GM21786 (cell line): ENCODE measurements at regions not wholly inside any gene's neighbourhood (a gene's known extent, or its start where the extent isn't known, plus 50 kb on each side); places are given as distances from the start of the nearest gene placed in this dataset.

Experiments used
- ATAC-seq: cut with Tn5 transposase; IDR thresholded peaks from one replicate; pipeline ENCODE4 v1.9.1; 2021; ENCODE audit not compliant: unreplicated experiment

- no peak for ATAC-seq
These were observed 1069.4 kb upstream of the ADGRL2 start for GRCh38 chr1:80731241-80731894.

- no peak for ATAC-seq
These were observed 1078.1 kb upstream of the ADGRL2 start for GRCh38 chr1:80722611-80723010.

DNA sequence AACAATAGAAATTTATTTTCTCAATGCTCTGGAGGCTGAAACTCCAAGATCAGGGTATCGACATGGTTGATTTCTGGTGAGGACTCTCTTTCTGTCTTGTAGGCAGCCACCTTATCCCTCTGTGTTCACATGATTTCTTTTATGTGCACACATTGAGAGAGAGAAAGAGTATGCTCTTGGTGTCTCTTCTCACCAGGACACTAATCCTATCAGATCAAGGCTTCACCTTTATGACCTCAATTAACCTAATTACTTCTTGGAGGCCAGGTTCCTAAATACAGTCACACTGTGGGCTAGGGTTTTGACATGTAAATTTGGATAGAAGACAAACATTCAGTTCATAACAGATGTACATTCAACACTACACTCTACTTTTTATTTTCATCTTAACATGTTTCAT is 1094.2 kb upstream of the ADGRL2 start:
- ATAC-seq = no peak

DNA sequence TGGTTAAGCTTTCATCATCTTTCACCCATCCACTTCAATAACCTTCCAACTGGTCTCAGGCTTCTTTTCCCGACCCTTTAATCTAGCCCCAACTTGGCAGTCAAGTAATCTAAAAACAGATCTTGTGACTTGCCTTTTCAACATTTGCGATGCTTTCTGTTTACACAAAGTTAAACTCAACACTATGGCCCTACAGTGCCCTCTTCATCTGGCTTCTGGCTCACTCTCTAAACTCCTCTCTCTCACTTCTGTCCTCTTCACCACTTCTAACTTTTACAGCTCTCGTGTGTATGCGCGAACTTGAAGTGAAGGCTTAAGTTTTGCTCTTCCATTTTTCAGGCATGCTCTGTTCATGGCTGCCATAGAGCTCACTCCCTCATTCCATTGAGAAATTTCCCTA is 1122.3 kb upstream of the ADGRL2 start:
- ATAC-seq = no peak

DNA sequence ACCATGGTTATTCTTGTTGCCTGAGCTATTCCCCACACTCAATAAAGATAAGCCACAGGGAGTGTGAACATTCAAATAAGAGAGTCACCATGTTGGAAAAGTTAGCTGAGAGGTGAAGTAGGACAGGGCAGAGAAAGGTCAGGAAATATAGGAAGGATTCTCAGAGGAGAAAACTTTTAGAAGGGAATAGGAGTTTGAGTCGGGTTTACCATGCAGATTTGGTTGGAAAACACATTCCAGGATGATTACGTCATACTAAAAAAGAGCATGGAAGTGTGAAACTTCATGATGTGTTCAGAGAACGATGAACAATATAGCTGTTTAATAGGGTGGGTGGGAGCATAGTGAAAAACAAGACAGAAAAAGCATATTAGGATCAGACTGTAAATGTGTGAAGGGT is 1125.3 kb upstream of the ADGRL2 start:
- ATAC-seq = no peak

GRCh38 chr1:80673935-80674597 is 1126.7 kb upstream of the ADGRL2 start:
- no peak for ATAC-seq

GRCh38 chr1:80668372-80668771 is 1132.4 kb upstream of the ADGRL2 start:
- no peak for ATAC-seq

- ATAC-seq = no peak
These were observed 1134.7 kb upstream of the ADGRL2 start for GRCh38 chr1:80666073-80666472.

- no peak for ATAC-seq
These were observed 1141.6 kb upstream of the ADGRL2 start for GRCh38 chr1:80659161-80659560.

GRCh38 chr1:80657707-80658106 is 1143.0 kb upstream of the ADGRL2 start:
- no peak for ATAC-seq

DNA sequence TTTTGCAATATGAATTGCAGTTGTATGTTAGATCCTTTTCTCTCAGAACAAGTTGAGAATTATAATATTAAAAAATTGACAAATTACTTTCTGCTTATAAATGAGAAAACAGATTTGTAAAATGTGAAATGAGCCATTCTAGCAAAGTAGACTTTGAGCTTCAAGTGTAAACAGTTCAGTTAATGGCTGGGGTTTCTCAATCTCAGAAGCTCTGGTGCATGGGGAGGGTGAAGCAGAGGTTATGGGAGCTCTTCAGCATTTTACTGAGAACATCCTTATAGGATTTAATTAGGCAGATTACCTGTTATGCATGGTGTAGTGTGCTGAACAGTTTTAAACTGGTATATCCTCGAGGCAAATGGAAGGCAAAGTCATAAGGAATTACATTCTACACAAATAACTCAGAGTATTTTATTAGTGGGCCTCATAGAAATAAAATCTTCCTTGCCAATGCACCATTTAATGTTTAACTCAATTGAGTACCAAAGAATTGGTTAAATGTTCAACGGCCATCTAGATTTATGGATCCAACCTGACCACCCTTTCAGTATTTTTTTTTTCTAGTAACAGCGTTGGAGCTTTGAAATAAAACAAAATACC is 1143.6 kb upstream of the ADGRL2 start:
- no peak for ATAC-seq

- ATAC-seq = peak; percentile 57
These were observed 1144.1 kb upstream of the ADGRL2 start for GRCh38 chr1:80656641-80657040.

GRCh38 chr1:80656014-80656636 is 1144.6 kb upstream of the ADGRL2 start:
- peak; percentile 90 for ATAC-seq

DNA sequence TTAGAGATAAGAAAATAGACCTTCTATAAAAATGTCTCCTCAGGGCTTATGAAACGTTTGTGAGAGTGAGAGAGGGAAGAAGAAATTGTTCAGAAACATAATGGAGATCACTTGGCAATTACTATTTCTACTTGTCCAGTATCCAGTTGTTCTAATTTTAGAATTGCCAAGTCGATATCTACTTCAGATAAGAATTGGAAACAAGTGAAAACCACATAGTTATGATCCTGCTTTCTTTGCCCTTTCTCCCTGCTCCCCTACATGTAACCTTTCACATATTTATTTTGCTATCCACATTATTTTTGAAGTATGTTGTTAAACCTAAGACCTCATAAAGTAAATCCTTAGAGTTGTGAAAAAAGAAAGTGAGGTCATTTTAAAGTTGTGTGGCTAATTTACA is 1154.7 kb upstream of the ADGRL2 start:
- no peak for ATAC-seq

DNA sequence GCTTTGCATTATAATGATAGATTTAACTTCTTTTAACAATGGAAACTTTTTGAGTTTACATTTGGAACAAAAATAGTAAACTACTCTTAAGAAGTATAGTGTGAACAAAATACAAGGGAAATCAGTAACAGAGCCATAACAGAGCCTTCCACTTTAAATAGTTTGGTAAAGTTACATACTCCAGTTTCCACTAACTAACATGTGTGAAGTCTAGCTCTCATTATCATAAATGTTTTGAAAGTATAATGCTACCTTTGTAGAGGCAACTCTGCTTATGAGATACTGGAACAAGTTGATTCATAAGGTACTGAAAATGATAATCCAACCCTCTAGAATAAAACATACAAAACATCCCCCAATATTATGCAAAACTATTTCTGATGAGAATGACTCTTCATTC is 1155.1 kb upstream of the ADGRL2 start:
- ATAC-seq = peak; percentile 54

DNA sequence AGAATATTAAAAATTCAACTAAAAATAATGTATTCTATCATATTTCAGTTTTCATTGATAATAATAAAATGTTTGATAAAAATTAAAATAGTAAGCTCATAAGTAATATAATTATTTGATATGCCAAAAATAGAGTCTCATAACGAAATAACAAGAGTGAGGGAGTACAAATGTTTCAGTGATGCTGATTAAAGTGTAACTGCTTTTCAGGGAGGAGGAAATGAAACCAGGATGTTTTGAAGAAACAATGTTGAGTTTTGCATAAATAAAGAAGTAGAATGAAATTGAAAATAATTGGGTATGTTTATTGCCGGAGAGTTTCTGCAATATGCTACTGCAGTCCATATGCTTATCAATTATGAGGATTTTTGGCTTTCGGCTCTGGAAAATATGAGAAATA is 1159.8 kb upstream of the ADGRL2 start:
- ATAC-seq = peak; percentile 44

DNA sequence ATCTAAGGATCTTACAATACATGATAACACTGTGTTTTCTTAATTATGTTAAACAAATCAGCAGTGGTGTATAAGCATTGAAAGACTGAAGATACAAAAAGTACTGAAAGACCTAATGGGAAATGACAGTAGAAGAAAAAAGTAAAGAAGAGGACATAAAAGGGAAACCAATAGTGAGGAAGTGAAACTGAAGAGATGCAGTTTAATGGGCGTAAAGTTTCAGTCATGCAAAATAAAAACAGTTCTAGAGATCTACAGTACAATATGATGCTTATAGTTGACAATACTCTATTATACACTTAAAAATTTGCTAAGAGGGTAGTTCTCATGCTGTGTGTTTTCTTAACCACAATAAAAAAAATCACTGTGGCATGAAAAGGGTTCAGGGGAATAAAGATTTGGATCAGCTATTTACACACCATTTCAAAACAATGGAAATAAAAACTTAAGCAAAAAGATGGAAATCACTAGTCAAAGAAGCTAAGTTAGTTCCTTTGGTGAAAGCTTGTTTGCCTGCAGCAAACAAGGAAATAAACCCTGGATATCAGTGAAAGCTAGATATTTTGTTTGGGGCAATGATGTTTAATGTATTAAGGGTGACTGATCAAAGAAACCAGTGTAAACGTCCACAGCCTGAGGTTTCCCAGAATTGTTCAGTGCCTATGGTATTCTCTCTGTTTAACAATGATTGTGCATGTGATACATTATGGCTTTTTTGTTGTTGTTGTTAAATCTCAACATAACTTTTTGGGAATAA is 1160.8 kb upstream of the ADGRL2 start:
- peak; percentile 96 for ATAC-seq

GRCh38 chr1:80633947-80634706 is 1166.6 kb upstream of the ADGRL2 start:
- no peak for ATAC-seq

DNA sequence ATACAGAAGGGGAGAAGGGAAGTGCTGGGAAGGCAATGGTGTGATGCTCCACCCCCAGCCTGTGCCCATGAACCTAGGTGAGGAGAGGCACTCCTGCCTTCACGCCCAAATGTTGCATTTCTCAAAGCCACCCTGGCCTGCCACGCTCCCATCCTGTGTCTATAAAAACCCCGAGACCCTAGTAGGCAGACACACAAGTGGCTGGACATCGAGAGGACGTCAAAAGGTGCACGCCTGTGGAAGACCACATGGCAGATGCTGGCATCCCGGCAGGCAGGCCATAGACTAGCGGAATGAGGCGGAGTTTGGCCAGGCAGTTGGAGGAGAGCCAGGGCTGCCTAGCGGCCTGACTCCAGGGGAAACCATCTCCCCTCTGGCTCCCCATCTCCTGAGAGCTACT is 1168.5 kb upstream of the ADGRL2 start:
- no peak for ATAC-seq

- ATAC-seq = peak; percentile 77
These were observed 1171.4 kb upstream of the ADGRL2 start for GRCh38 chr1:80629304-80629837.
